SK-N-SH treated with all-trans-retinoic acid at 6 μM for 48 hours (cell line): ENCODE measurements at regions not wholly inside any gene's neighbourhood (a gene's known extent, or its start where the extent isn't known, plus 50 kb on each side); places are given as distances from the start of the nearest gene placed in this dataset.

ENCODE experiments used
- CREB5 ChIP-seq: fragments of 250-450 bp; sonication (Bioruptor Pico); IDR thresholded peaks from 2 replicates; pipeline ENCODE4 v1.5.1; 2020; ENCODE audit warnings: low read depth, mild to moderate bottlenecking, moderate library complexity
- GLIS3 ChIP-seq: fragments of 250-450 bp; sonication (Bioruptor Pico); IDR thresholded peaks from 2 replicates; pipeline ENCODE4 v1.5.0; 2020; ENCODE audit warnings: mild to moderate bottlenecking, moderate library complexity
- SNAI2 ChIP-seq: fragments of 250-450 bp; sonication (Bioruptor Pico); IDR thresholded peaks from 2 replicates; pipeline ENCODE4 v1.5.0; 2020; ENCODE audit warnings: mild to moderate bottlenecking, moderate library complexity
- ZFP3 ChIP-seq: fragments of 250-450 bp; sonication (Bioruptor Pico); IDR thresholded peaks from 2 replicates; pipeline ENCODE4 v1.5.0; 2020; ENCODE audit warnings: mild to moderate bottlenecking, moderate library complexity

- TF ChIP-seq ZFP3 (no peak), SNAI2 (CRISPR knock-in tag) (no peak), CREB5 (CRISPR knock-in tag) (no peak), GLIS3 (no peak)
Observed at GRCh38 chr20:53752971-53753879, 159.6 kb upstream of the ZNF217 start.
